ENCODE measurements at regions not wholly inside any gene's neighbourhood (a gene's known extent, or its start where the extent isn't known, plus 50 kb on each side); places are given as distances from the start of the nearest gene placed in this dataset.

GRCh38 chr12:58081488-58081887, 140.1 kb downstream of the ATP23 start:
- no peak for TF ChIP-seq TAF1 (IDR thresholded peaks at IDR 0.05; ENCODE audit: borderline replicate concordance, low read depth, low read length)
- TF ChIP-seq, protein P1, sequence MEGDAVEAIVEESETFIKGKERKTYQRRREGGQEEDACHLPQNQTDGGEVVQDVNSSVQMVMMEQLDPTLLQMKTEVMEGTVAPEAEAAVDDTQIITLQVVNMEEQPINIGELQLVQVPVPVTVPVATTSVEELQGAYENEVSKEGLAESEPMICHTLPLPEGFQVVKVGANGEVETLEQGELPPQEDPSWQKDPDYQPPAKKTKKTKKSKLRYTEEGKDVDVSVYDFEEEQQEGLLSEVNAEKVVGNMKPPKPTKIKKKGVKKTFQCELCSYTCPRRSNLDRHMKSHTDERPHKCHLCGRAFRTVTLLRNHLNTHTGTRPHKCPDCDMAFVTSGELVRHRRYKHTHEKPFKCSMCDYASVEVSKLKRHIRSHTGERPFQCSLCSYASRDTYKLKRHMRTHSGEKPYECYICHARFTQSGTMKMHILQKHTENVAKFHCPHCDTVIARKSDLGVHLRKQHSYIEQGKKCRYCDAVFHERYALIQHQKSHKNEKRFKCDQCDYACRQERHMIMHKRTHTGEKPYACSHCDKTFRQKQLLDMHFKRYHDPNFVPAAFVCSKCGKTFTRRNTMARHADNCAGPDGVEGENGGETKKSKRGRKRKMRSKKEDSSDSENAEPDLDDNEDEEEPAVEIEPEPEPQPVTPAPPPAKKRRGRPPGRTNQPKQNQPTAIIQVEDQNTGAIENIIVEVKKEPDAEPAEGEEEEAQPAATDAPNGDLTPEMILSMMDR (IDR thresholded peaks at IDR 0.05), result no peak
- TF ChIP-seq POLR2AphosphoS5 (IDR thresholded peaks at IDR 0.05; ENCODE audit: low read depth, low read length), result no peak
- no peak for TF ChIP-seq RAD21 (IDR thresholded peaks at IDR 0.05; ENCODE audit: low read length)
- no peak for TF ChIP-seq SIN3A (IDR thresholded peaks at IDR 0.05; ENCODE audit: borderline replicate concordance, low read depth, low read length)
- no peak for TF ChIP-seq PBX3 (IDR thresholded peaks at IDR 0.05)
- TF ChIP-seq, protein P2, sequence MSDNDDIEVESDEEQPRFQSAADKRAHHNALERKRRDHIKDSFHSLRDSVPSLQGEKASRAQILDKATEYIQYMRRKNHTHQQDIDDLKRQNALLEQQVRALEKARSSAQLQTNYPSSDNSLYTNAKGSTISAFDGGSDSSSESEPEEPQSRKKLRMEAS (IDR thresholded peaks at IDR 0.05; ENCODE audit: low read depth), result no peak
- TF ChIP-seq JUND (IDR thresholded peaks at IDR 0.05), result no peak
- TF ChIP-seq EZH2phosphoT487 (IDR thresholded peaks at IDR 0.05; ENCODE audit: borderline replicate concordance, low read depth), result no peak
- TF ChIP-seq NRF1 (IDR thresholded peaks at IDR 0.05; ENCODE audit: low read depth, low read length), result no peak
- TF ChIP-seq NFIC (IDR thresholded peaks at IDR 0.05; ENCODE audit: borderline replicate concordance), result no peak
- TF ChIP-seq REST (IDR thresholded peaks at IDR 0.05; ENCODE audit: low read depth, low read length), result no peak
- TF ChIP-seq, protein P3, sequence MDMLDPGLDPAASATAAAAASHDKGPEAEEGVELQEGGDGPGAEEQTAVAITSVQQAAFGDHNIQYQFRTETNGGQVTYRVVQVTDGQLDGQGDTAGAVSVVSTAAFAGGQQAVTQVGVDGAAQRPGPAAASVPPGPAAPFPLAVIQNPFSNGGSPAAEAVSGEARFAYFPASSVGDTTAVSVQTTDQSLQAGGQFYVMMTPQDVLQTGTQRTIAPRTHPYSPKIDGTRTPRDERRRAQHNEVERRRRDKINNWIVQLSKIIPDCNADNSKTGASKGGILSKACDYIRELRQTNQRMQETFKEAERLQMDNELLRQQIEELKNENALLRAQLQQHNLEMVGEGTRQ (IDR thresholded peaks at IDR 0.05; ENCODE audit: borderline replicate concordance, low read depth, low read length), result no peak
- no peak for TF ChIP-seq CHD2 (IDR thresholded peaks at IDR 0.05; ENCODE audit: low read length, partially characterized antibody)
